Right lobe of liver (tissue), 4 donors: ENCODE measurements at regions not wholly inside any gene's neighbourhood (a gene's known extent, or its start where the extent isn't known, plus 50 kb on each side); places are given as distances from the start of the nearest gene placed in this dataset.

Source experiments
- CTCF ChIP-seq, 4 donors: fragments of 200-600 bp in 3 of 4; fragments of 450-650 bp in 1 of 4; IDR thresholded peaks; one replicate each; pipeline versions ENCODE4 v1.5.1 to v1.8.0; 2016 to 2022; ENCODE audit warnings: antibody characterized with exemption in 4 of 4, mild to moderate bottlenecking in 2 of 4
- POLR2A ChIP-seq: fragments of 450-650 bp; IDR thresholded peaks from one replicate; pipeline ENCODE4 v1.6.1; 2017; ENCODE audit warnings: antibody characterized with exemption, mild to moderate bottlenecking
- donor health status: DM: no; HTN: no; CAD: no.
- donor health status: DM: no; HTN: no; CAD: no.
- donor health status: DM: no; HTN: yes; CAD: no.

GRCh38 chr5:94064025-94064424, 322.6 kb upstream of the POU5F2 start:
- no peak for TF ChIP-seq CTCF (IDR thresholded peaks at IDR 0.05)
- no peak for TF ChIP-seq POLR2A
